ENCODE measurements at regions not wholly inside any gene's neighbourhood (a gene's known extent, or its start where the extent isn't known, plus 50 kb on each side); places are given as distances from the start of the nearest gene placed in this dataset.

- TF ChIP-seq CTCF (IDR thresholded peaks at IDR 0.05; ENCODE audit: control extremely low read depth in 1 of 3, insufficient read depth in 1 of 3, low read depth in 1 of 3, low read length in 3 of 3) (peak; percentile 24 to 57 (median 54); a peak in 3 of 4 replicates), BACH1 (IDR thresholded peaks at IDR 0.05; ENCODE audit: low read length) (no peak), RAD21 (IDR thresholded peaks at IDR 0.05 in 1 of 2, conservative IDR thresholded peaks at IDR 0.05 in 1 of 2; ENCODE audit: low read depth in 2 of 2, low read length in 2 of 2) (peak; percentile 15 to 51; a peak in 3 of 4 replicates), SAP30 (IDR thresholded peaks at IDR 0.05; ENCODE audit: insufficient read depth, insufficient replicate concordance, low read length) (no peak)
- Histone ChIP-seq H3K36me3 (ENCODE audit: control insufficient read depth in 2 of 4, insufficient read depth in 4 of 4, low read length in 3 of 4) (no peaks in the 10 kb centered on the region), H3K9ac (replicated peaks in 1 of 4; ENCODE audit: extremely low read depth in 1 of 4, low read depth in 3 of 4, low read length in 3 of 4) (no peak overlapping the region), H2BK120ac (replicated peaks; ENCODE audit: low read depth, low read length) (no peak overlapping the region), H3K9me3 (ENCODE audit: insufficient read depth in 2 of 2, low read depth in 1 of 2, low read length in 1 of 2) (no peaks in the 10 kb centered on the region), H3K23me2 (ENCODE audit: low read depth, low read length) (no peaks in the 10 kb centered on the region), H2BK15ac (ENCODE audit: low read length) (no peak overlapping the region), H2BK12ac (ENCODE audit: low read depth, low read length) (no peak overlapping the region), H3K4me3 (ENCODE audit: extremely low read depth in 1 of 4, insufficient read depth in 2 of 4, low read depth in 3 of 4, low read length in 4 of 4) (no peak overlapping the region), H3K4me2 (ENCODE audit: insufficient read depth in 1 of 2, low read depth in 2 of 2, low read length in 2 of 2) (no peak overlapping the region), H3K4ac (replicated peaks; ENCODE audit: insufficient read length, low read depth, low read length) (no peak overlapping the region), H3K56ac (replicated peaks; ENCODE audit: insufficient read length, low read depth, low read length) (no peak overlapping the region), H3K79me1 (ENCODE audit: low read depth, low read length) (no peaks in the 10 kb centered on the region), H3K79me2 (ENCODE audit: control insufficient read depth in 1 of 2, insufficient read depth in 2 of 2, low read length in 2 of 2) (no peaks in the 10 kb centered on the region), H3K23ac (ENCODE audit: insufficient read length) (no peak overlapping the region), H2BK20ac (ENCODE audit: low read length) (no peak overlapping the region), H2BK5ac (ENCODE audit: low read depth, low read length) (no peak overlapping the region), H2AFZ (ENCODE audit: low read length) (no peak overlapping the region), H2AK5ac (ENCODE audit: low read depth, low read length) (no peak overlapping the region), H3K18ac (ENCODE audit: extremely low read depth, low read length) (no peak overlapping the region), H4K5ac (ENCODE audit: insufficient read length, low read depth, low read length) (no peak overlapping the region), H3K27ac (ENCODE audit: low read depth, low read length) (no peak overlapping the region), H4K20me1 (replicated peaks in 1 of 2; ENCODE audit: control insufficient read depth in 1 of 2, insufficient read depth in 2 of 2, low read length in 2 of 2) (no peaks in the 10 kb centered on the region), H4K8ac (ENCODE audit: extremely low read depth, insufficient read depth, low read length) (no peak overlapping the region), H4K91ac (replicated peaks; ENCODE audit: insufficient read length, low read length) (no peak overlapping the region), H3K14ac (ENCODE audit: insufficient read length) (no peak overlapping the region), H3K27me3 (replicated peaks in 1 of 4; ENCODE audit: control insufficient read depth in 3 of 4, extremely low read depth in 1 of 4, insufficient read depth in 3 of 4, low read length in 3 of 4) (peaks cover 0 to 5% (median 2%) of the 10 kb centered on the region in 4 experiments; a peak in 4 of 7 replicates), H3K4me1 (replicated peaks in 1 of 4; ENCODE audit: control insufficient read depth in 3 of 4, insufficient read depth in 4 of 4, low read length in 3 of 4) (no peaks in the 10 kb centered on the region)
- DNase-seq (ENCODE audit: low read depth in 1 of 2, low spot score in 2 of 2), result no peak
- CTCF ChIA-PET (ENCODE audit: partially characterized antibody), result interaction anchor here (0.7 to 4.3 kb wide), 14 partner anchors 12 to 242 kb away, joined by 3 to 24 read pairs (median 3); no protein-coding TSS in a partner anchor
- no peak for FAIRE-seq
- POLR2A ChIA-PET (ENCODE audit: partially characterized antibody), result no interaction called here
- 80% methylated on average over 4 of the region's 4 CpGs; no CpG with 5 or more reads in 1 of the 2 experiments for WGBS, 2 experiments (ENCODE audit: extremely low coverage in 1 of 2, insufficient coverage in 1 of 2, insufficient read length in 1 of 2, insufficient replicate concordance in 2 of 2, low coverage in 1 of 2, low lambda C conversion rate in 2 of 2, missing lambda C conversion rate in 1 of 2)
Observed at GRCh38 chr20:22438926-22439325, 145.4 kb downstream of the FOXA2 start.

All from H1 (cell line).